Activated CD4-positive, alpha-beta T cell treated with anti-CD3 and anti-CD28 coated beads, Interleukin-2, Interleukin-6, amounts not matched to agents 100 ng/mL and 50 ng/mL, durations not matched to agents 16 hours and 8 hours (primary cell): ENCODE measurements at regions not wholly inside any gene's neighbourhood (a gene's known extent, or its start where the extent isn't known, plus 50 kb on each side); places are given as distances from the start of the nearest gene placed in this dataset.
"Not testable (repeated sequence)": the region's sequence is repeated elsewhere in the genome, so short reads cannot be mapped to it uniquely, and the experiment has no call there.

Experiments used
- DNase-seq: peaks from one replicate; pipeline ENCODE4 v3.0.0-alpha.2; 2020

DNA sequence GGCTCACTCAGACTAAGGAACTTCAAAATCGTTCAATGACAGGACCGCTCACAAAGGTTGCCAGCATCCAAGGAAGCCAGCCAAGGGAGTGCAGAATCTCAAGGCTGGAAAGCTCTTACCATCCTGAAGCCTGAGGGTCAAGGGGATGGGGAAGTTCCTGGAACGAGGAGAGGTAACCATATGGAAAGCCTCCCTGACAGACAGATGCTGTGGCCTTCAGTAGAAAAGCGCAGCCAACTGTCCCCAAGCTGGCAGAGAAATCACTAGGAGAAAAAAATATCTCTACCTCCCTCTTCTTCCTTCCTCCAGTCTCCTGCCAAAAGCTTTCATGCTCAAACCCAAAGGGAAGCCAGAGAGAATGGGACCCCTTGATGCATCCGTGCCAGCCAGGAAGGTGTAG, 90.5 kb upstream of the RANBP3L start:
- no peak for DNase-seq

DNA sequence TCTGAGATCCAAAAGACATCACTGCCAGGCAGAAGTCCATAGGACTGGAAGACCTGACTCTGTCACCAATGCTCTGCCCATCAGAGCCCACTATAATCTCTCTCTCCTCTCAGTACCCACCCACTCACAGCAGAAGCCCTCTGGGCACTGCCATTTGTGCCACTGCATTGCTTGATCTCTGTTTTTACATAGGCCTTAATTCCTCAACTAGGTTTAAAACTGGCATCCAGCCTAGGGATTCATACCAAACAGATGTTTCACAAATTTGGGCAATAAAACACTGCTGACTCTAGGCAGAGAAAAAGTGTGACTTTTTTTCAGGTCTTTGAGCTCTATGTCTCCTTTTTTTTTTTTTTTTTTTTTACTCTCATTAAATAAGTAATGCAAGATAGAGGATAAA, 91.1 kb upstream of the RANBP3L start:
- no peak for DNase-seq

DNA sequence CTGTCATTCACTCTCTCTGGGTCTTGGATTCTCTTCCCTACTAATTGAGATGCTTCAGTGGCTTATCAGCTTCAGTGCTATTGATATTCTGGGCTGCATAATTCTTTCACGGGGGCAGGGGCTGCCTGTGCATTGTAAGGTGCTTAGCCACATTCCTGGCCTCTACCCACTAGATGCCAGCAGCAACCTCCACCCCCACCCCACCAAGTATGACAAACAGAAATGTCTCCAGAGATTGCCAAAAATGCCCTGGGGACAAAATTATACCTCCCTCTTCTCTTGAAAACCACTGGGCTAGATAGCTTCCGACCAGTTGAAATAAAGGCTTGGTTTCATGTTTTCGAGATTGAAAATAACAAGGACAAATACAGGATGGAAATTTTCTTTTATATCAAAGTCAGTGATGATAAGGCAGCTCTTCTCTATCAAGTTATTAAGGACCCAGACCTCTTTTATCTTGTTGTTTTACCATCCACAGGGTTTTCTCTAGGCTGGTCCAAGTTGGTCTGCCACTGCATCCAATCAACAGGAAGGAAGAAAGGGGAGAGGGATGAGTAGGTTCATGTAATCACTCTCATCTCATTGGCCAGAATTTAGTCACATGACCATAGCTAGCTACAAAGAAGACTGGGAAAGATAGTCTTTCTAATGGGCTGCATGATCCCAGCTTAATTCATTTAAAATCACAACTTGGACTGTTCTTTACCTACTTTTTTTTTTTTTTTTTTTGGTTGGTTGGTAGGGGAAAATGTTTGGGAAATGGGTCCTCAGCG, 92.1 kb upstream of the RANBP3L start:
- no peak for DNase-seq

DNA sequence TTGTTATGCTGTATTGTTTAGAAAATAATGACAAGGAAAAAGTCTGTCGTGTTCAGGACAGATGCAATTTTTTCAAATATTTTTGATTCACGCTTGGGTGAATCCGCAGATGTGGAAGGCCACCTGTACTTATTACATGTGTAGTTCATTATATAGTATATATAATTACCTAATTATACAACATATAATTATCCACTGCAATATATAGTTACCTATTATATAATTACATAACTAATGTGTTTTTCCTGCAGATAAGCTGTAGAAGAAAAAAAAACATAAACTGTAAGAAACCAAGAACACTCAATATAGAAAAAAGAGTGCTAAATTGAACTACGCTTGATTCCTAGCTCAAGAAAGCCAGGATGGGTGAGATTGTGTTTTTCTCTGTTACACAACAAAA, 93.6 kb upstream of the RANBP3L start:
- no peak for DNase-seq

DNA sequence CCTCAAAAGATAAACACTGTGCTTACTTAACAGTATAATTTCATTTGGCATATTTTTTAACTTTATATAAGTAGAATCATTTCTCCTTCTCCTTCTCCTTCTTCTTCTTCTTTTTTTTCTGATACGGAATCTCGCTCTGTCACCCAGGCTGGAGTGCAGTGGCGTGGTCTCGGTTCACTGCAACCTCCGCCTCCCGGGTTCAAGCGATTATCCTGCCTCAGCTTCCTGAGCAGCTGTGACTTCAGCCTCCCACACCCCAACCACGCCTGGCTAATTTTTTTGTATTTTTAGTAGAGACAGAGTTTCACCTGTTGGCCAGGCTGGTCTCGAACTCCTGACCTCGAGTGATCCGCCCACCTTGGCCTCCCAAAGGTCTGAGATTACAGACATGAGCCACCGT, 94.2 kb upstream of the RANBP3L start:
- DNase-seq = not testable (repeated sequence)

DNA sequence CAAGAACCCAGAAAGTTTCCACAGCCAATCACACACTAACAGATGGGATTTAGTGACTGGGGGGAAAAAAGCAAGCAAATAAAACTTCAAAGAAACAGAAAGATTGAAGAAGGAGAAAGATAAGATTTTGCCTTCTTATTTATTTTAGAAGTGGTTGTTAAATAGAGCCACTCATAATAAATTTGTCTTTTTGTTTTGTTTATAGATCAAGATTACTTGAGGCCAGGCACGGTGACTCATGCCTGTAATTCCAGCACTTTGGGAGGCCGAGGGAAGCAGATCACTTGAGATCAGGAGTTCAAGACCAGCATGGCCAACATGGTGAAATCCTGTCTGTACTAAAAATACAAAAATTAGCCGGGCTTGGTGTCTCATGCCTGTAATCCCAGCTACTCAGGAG, 94.9 kb upstream of the RANBP3L start:
- no peak for DNase-seq

DNA sequence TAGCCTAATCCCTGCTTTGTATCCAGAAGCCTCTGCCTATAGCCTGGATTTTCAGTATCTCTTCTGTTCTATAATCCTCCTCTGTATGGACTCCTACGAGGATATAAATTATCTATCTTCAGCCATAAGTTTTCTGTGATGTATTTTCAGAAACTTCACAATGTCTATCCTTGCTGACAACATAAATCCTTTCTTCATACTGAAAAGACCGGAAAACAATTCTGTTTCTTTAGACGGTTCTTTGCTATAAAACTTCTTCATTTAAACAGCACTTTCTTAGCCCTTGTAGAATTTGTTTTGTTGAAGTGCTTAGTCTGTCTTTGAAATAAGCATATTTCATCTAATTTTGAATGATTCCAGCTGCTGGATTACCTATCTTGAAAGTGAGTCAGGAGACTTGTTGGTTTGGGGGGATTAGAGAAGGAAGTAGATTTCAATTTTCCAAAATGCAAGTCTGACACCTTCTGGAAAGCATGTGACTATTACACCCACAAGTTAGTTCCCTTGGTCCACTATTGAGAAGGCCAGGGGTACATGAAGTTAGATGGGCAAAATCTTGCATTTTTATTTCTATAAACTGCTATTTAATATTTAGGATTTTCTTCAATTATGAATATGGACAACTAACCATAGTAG, 96.3 kb upstream of the RANBP3L start:
- no peak for DNase-seq

DNA sequence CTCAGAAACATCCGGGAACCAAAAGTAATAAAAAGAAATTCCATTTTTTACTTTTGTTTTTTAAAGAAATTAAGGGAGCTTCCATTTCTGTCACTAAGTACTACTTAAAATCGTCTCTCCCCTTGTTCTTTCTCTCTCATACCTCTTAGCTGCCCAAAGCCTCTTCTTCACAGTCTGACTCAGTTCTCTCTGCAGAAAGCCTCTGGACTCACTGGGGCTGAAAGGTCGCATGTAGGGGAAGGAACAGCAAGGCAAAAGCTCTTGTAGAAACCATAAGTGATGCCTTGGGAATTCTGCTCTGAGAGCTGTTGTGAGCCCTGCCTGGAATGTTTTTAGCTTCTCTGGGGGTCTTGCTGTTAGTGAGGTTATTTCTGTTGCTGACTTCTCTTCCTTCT, 100.8 kb upstream of the RANBP3L start:
- no peak for DNase-seq

DNA sequence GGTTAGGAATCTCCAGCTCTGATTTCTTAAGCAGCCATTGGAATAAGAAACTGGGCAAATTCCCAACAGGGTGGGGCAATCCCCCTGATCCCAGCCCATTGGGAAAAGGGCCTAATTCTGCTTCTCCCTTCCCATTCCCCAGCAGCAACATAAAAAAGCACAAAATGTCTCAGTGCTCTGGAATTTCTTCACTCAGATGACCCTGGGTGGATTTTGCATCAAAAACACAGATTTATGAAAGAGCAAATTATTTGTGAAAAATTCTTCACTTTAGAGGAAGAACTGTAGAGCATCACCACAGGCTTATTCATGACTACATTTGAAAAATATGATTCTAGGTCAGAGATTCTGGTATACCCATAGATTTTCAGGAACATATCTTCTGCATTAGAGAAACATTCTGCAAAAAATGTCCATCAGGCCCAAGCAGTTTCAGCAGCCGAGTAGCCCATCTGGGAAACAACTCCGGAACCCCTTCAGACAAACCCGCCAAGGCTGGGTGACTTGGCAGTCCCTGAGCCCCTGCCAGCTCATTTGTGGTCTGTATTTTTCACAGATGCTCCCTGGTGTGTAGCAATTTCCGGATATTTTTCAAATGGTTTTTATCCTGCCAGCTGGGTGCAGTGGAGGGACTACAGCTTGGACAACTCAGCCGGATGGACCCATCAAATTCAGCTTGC, 102.1 kb upstream of the RANBP3L start:
- DNase-seq = no peak

DNA sequence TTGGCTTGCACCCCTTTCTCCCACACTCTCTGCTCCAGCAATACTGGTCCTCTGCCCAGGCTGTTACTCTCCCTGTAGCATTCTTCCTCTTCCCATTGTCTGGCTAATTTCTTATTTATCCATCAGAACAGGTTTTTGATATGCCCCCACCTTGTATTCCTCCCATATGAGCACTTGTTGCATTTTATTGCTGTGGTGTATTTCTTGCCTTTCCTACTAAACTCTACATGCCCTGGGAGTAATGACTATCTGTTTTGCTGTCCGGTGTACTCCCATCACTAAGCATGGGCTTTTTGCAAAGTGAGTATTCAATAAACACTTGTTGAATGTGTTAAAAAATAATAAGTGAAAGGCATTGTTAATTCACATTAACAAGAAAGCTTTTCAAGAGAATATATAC, 104.3 kb upstream of the RANBP3L start:
- no peak for DNase-seq

DNA sequence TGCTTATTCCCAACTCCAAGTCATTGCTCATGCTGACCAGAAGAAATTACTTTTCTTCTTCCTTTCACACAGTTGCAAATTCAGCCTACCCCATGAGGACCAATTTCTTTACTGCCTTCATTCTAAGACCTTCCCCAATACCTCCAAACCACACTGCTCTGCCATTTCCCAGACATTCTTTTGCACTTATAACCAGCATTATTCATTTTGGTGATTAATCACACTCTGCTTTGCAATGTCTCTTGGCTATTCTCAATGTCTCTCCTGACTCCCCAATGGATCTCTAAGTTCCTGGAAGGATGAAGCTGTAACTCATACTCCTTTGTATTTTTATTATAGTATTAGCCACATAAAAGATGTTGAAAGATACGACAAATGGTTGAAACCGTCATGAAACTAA, 105.7 kb upstream of the RANBP3L start:
- DNase-seq = no peak

DNA sequence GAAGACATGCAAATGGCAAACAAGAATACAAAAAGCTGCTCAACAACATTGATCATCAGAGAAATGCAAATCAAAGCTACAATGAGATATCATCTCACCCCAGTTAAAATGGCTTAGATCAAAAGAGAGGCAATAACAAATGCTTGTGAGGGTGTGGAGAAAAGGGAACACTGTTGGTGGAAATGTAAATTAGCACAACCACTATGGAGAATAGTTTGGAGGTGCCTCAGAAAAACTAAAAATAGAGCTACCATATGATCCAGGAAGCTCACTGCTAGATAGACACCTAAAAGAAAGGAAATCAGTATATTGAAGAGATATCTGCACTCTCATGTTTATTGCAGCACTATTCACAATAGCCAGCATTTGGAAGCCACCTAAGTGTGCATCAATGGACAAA, 108.0 kb upstream of the RANBP3L start:
- DNase-seq = not testable (repeated sequence)

DNA sequence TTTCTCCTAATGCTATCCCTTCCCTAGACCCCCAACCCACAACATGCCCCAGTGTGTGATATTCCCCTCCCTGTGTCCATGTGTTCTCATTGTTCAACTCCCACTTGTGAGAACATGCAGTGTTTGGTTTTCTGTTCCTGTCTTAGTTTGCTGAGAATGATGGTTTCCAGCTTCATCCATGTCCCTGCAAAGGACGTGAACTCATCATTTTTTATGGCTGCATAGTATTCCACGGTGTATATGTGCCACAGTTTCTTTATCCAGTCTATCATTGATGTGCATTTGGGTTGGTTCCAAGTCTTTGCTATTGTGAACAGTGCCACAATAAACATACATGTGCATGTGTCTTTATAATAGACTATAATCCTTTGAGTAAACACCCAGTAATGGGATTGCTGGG, 109.0 kb upstream of the RANBP3L start:
- DNase-seq = not testable (repeated sequence)

DNA sequence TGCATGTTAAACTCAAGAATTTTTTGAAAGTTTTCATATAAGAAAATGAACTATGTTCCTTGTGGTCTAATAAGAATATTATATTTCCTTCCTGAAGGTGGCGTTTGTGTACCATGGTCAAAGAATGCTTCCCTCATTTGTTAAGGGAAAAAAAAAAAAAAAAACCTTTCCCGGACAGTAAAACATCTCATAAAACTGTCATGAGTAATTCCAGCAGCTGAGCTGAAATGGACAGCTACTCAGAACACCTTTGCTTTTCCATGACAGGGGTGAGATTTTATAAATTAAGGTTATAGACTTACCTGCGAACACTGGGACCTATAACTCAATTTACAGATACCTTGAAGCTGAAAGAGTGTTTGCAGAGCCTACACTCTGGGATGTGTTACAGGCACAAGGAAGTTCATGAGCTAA, 113.2 kb upstream of the RANBP3L start:
- no peak for DNase-seq

DNA sequence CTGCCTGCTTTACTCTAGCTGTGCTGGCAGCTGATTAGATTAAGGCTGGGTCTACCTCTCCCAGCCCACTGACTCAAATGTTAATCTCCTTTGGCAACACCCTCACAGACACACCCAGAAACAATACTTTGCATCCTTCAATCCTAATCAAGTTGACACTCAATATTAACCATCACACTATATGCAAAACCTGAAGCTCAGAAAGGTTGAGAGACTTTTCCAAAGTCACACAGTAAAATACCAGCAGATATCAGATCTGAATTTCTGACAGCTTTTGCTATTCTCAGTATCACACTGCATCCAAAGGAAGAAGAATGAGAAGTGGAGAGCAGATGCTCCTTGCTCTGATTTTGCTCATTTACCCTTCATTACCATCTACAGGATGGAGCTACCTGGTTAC, 114.9 kb upstream of the RANBP3L start:
- DNase-seq = no peak

DNA sequence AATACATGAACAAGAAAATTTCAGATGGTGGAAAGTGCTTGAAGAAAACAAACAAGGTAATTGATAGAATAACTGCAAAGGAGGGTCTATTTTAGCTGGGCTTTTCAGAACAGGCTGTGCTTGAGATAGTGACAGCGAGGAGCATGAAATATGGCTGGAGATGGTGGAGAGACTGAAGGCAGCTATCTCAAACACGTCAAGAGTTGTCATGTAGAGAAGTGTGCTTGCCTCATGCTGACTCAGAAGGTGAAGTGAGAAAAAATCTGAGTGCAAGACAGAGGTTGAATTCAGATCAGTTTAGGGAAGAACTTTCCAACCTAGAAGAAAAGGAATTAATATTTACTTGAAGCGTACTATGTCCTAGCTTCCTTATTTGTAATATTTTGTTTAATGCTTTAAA, 115.5 kb upstream of the RANBP3L start:
- no peak for DNase-seq

DNA sequence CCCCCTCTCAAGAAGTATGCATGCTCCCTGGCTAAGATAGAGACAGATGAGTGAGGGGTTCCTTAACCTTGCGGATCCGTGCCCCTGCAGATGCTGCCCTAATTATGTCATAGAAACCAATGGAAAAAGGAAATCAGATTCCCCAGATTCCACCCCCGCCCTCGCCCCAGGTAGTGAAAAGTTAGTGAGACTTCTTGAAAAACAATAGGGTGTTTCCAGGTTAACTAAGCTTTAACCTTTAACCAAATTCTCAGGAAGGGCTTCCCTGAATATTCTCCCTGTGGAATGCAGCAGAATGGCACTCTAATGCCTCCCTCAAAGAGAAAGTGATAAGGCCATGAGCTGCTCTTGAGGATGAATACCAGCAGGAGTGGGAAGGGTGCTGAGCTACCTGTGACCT, 116.0 kb upstream of the RANBP3L start:
- DNase-seq = no peak

DNA sequence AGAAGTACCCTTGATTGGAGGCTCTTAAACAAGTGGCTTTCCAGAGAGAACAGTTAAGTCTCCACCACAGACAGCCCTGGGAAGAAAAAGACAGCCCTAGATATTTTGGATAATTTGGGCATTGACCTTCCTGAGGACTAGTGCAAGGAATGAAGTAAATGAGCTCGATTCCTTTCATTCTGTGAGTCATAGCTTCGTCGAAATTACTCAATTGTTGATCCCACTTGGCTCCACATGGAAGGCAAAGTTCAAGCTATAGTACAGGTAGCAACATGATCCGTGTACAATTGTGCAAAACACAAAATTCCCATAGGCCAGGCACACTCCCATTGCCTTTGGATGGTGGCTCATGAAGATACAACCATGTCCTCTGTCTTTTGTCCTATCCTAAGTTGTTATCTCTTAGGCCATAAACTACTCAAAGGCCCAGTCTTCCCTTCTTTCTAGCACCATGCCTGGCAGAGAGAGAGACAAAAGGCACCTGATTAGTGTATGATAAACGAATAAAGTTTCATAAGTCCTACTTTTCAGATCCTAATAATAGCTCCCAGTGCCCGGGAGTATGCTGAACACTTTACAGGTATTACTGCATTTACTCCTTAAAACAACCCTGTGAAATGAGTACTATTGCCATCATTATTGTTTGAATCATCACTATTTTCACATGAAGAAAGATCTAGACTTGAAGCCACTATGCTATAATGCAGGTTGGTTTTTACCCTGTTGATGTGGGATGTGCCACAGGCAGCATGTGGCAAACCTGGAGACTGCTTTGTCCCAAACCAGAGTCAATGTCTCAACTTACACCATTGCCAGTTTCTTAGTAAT, 116.7 kb upstream of the RANBP3L start:
- DNase-seq = no peak

DNA sequence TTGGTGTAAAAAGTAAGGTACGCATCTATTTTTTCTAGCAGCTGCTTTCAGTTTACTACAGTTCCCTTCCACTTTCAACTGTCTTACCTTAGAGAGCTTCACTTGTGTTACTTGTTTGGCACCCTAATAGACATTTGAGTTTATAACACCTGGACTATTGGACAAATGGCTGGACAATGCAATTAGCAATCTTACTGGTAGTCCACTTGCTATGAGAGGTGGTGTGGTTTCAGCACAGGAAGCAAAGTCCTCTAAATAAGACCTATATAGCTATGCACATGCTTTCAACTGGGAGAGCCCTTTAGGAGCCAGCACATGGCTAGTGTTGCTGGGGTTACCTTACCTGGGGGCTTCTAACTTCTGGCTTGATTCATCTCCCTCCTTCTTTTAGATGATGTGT, 119.6 kb upstream of the RANBP3L start:
- DNase-seq = no peak

DNA sequence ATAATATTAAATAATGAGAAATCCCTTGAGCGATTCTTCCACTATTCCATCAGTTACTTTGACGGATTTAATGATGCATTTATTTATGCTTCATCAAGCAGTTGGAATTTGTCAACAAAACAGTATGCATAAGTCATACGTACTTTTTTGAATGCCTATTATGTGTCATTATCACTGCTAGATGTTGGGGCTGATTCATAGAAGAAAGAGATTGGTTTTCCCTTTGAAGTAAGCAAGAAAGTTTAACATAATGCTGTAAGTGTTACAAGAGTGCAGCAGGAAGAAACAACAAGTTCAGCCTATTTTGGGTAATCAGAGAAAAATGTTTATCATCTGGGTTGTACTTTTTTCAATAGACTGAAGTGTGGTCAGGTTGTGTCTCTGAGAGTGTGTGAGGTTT, 121.2 kb upstream of the RANBP3L start:
- DNase-seq = no peak

DNA sequence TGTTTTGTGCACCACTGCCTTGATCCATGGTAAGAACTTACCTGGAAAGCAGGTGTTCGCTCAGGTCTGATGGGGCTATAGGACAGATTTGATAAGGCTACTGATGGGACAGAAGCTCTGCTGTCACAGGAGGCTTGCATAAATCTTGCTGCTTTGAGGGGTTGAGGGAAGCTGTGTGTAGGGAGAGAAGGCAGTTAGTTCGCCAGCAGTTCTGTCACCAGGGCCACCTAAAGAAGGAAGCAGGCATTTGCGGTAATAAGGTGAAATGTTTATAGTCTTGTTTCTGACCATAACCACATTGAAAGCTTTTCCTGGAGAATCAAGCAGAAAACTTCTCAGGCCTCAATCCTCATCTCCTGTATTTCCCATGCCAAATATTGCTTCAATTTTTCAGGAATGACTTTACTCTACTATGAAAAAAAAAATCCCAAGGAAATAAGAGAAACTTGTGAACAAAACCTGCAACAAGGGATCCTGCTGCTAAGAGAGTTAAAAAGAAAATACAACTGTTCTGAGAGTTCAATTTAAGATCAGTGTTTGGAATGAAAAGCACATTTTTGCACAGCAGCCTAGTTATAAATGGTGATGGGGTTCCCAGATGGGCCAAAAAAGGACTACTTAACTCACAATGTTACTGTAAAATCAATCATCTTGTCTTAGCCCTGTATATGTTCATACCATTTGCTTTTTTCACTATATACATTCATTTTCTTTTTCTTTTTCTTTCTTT, 122.0 kb upstream of the RANBP3L start:
- DNase-seq = no peak

DNA sequence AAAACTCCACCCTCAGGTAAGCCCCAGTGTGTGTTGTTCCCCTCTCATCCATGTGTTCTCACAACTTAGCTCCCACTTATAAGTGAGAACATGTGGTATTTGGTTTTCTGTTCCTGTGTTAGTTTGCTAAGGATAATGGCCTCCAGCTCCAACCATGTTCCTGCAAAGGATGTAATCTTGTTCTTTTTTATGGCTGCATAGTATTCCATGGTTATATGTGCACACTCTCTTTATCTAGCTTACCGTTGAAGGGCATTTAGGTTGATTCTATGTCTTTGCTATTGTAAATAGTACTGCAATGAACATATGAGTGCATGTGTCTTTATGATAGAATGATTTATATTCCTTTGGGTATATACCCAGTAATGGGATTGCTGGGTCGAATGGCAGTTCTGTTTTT, 124.4 kb upstream of the RANBP3L start:
- not testable (repeated sequence) for DNase-seq

DNA sequence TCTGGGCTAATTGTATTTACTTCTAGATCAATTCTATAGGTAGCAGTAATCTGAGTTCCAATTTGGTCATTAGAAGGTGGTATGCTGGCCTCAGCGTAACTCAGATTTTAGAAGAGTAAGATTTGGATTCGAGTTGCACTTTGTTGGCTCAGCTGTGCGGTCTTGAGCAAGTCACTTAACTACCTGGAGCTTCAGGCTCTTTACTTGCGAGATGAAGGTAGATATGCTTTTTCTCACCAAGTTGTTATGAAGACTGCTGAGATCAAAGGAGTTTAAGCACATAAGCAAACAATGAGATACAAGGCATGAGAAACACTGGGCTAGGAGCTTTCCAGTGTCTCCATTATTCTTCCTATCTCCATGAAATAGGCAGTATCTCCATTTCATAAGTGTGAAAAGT, 133.8 kb upstream of the RANBP3L start:
- DNase-seq = no peak
